ENCODE measurements at regions not wholly inside any gene's neighbourhood (a gene's known extent, or its start where the extent isn't known, plus 50 kb on each side); places are given as distances from the start of the nearest gene placed in this dataset.

- no peaks in the 10 kb centered on the region for H4K20me1 ChIP-seq (ENCODE audit: insufficient read depth, low read length)
- peaks cover 5% of the 10 kb centered on the region; the same call in 1 of the 2 replicates for H3K4me1 ChIP-seq (ENCODE audit: low read length)
- no peaks in the 10 kb centered on the region for H3K36me3 ChIP-seq (replicated peaks; ENCODE audit: insufficient read depth, low read length)
- no peaks in the 10 kb centered on the region for H3K9me2 ChIP-seq (replicated peaks; ENCODE audit: insufficient read depth, low read length)
- H3K9me3 ChIP-seq (replicated peaks; ENCODE audit: insufficient read depth, low read length), result no peaks in the 10 kb centered on the region
- H2AFZ ChIP-seq (ENCODE audit: low read length), result no peak overlapping the region
- no peaks in the 10 kb centered on the region for H3K27me3 ChIP-seq (replicated peaks; ENCODE audit: insufficient read depth, low read length)
- no peak for DNase-seq
- no peaks in the 10 kb centered on the region for H3F3A ChIP-seq (ENCODE audit: insufficient read depth, low read length)
- no peak overlapping the region for H3K27ac ChIP-seq (ENCODE audit: low read length)
- no peak overlapping the region for H3K4me3 ChIP-seq (ENCODE audit: low read length)
- TF ChIP-seq EZH2phosphoT487 (IDR thresholded peaks at IDR 0.05; ENCODE audit: low read length) (no peak), EZH2 (optimal IDR thresholded peaks at IDR 0.05; ENCODE audit: low read depth, low read length) (no peak), CTCF (IDR thresholded peaks at IDR 0.05; ENCODE audit: low read length) (no peak)
- no peak overlapping the region for H3K9ac ChIP-seq (ENCODE audit: low read length)
- H3K79me2 ChIP-seq (ENCODE audit: low read length), result no peaks in the 10 kb centered on the region
- H3K4me2 ChIP-seq (ENCODE audit: low read depth, low read length), result no peak overlapping the region
These were observed 59.6 kb downstream of the HAPSTR1 start for GRCh38 chr16:9151074-9151473.

GRCh38 chr16:9151597-9151996 lies 60.2 kb downstream of the HAPSTR1 start:
- H3K9me2 ChIP-seq (replicated peaks; ENCODE audit: insufficient read depth, low read length), result no peaks in the 10 kb centered on the region
- no peaks in the 10 kb centered on the region for H4K20me1 ChIP-seq (ENCODE audit: insufficient read depth, low read length)
- no peaks in the 10 kb centered on the region for H3K79me2 ChIP-seq (ENCODE audit: low read length)
- no peak overlapping the region for H3K9ac ChIP-seq (ENCODE audit: low read length)
- H3K4me3 ChIP-seq (ENCODE audit: low read length), result no peak overlapping the region
- H3K27me3 ChIP-seq (replicated peaks; ENCODE audit: insufficient read depth, low read length), result no peaks in the 10 kb centered on the region
- H3F3A ChIP-seq (ENCODE audit: insufficient read depth, low read length), result no peaks in the 10 kb centered on the region
- no peaks in the 10 kb centered on the region for H3K36me3 ChIP-seq (replicated peaks; ENCODE audit: insufficient read depth, low read length)
- no peaks in the 10 kb centered on the region for H3K9me3 ChIP-seq (replicated peaks; ENCODE audit: insufficient read depth, low read length)
- no peak overlapping the region for H3K4me2 ChIP-seq (ENCODE audit: low read depth, low read length)
- peak; percentile 45 for DNase-seq
- no peak overlapping the region for H3K27ac ChIP-seq (ENCODE audit: low read length)
- no peak overlapping the region for H2AFZ ChIP-seq (ENCODE audit: low read length)
- TF ChIP-seq EZH2 (optimal IDR thresholded peaks at IDR 0.05; ENCODE audit: low read depth, low read length) (no peak), EZH2phosphoT487 (IDR thresholded peaks at IDR 0.05; ENCODE audit: low read length) (no peak), CTCF (IDR thresholded peaks at IDR 0.05; ENCODE audit: low read length) (no peak)
- peaks cover 5% of the 10 kb centered on the region; the same call in 1 of the 2 replicates for H3K4me1 ChIP-seq (ENCODE audit: low read length)

- no peak overlapping the region for H2AFZ ChIP-seq (ENCODE audit: low read length)
- no peaks in the 10 kb centered on the region for H3K79me2 ChIP-seq (ENCODE audit: low read length)
- no peaks in the 10 kb centered on the region for H3K36me3 ChIP-seq (replicated peaks; ENCODE audit: insufficient read depth, low read length)
- H3K27me3 ChIP-seq (replicated peaks; ENCODE audit: insufficient read depth, low read length), result no peaks in the 10 kb centered on the region
- H3K27ac ChIP-seq (ENCODE audit: low read length), result no peak overlapping the region
- no peak overlapping the region for H3K4me3 ChIP-seq (ENCODE audit: low read length)
- peaks cover 5% of the 10 kb centered on the region; the same call in 1 of the 2 replicates for H3K4me1 ChIP-seq (ENCODE audit: low read length)
- H3K9ac ChIP-seq (ENCODE audit: low read length), result no peak overlapping the region
- H4K20me1 ChIP-seq (ENCODE audit: insufficient read depth, low read length), result no peaks in the 10 kb centered on the region
- H3F3A ChIP-seq (ENCODE audit: insufficient read depth, low read length), result no peaks in the 10 kb centered on the region
- DNase-seq, result no peak
- no peaks in the 10 kb centered on the region for H3K9me3 ChIP-seq (replicated peaks; ENCODE audit: insufficient read depth, low read length)
- H3K4me2 ChIP-seq (ENCODE audit: low read depth, low read length), result no peak overlapping the region
- no peaks in the 10 kb centered on the region for H3K9me2 ChIP-seq (replicated peaks; ENCODE audit: insufficient read depth, low read length)
- TF ChIP-seq EZH2 (optimal IDR thresholded peaks at IDR 0.05; ENCODE audit: low read depth, low read length) (no peak), CTCF (IDR thresholded peaks at IDR 0.05; ENCODE audit: low read length) (no peak), EZH2phosphoT487 (IDR thresholded peaks at IDR 0.05; ENCODE audit: low read length) (no peak)
These were observed 61.4 kb downstream of the HAPSTR1 start for GRCh38 chr16:9152649-9153501.
